Lower lobe of right lung (tissue), 2 donors: ENCODE measurements at regions not wholly inside any gene's neighbourhood (a gene's known extent, or its start where the extent isn't known, plus 50 kb on each side); places are given as distances from the start of the nearest gene placed in this dataset.
"Not testable (repeated sequence)": the region's sequence is repeated elsewhere in the genome, so short reads cannot be mapped to it uniquely, and the experiment has no call there.

ENCODE experiments used
- ATAC-seq, 2 donors: fragments of 200-7000 bp; cut with Tn5 transposase; one replicate each; pipeline ENCODE4 v1.9.1; 2020 to 2022; ENCODE audit warnings: mild to moderate bottlenecking in 2 of 2, moderate library complexity in 2 of 2
- DNase-seq: peaks from one replicate; pipeline ENCODE4 v3.0.0-alpha.2; 2020
- H3K27ac ChIP-seq: fragments of 200-600 bp; one replicate; pipeline ENCODE4 v1.8.0; 2022
- H3K27me3 ChIP-seq: fragments of 200-600 bp; one replicate; pipeline ENCODE4 v1.8.0; 2022; ENCODE audit warnings: low read depth
- H3K36me3 ChIP-seq: fragments of 200-600 bp; one replicate; pipeline ENCODE4 v1.8.0; 2022; ENCODE audit warnings: mild to moderate bottlenecking
- H3K4me1 ChIP-seq: fragments of 200-600 bp; one replicate; pipeline ENCODE4 v1.8.0; 2022
- H3K4me3 ChIP-seq: fragments of 200-600 bp; one replicate; pipeline ENCODE4 v1.8.0; 2022; ENCODE audit warnings: mild to moderate bottlenecking
- H3K9me3 ChIP-seq: fragments of 200-600 bp; one replicate; pipeline ENCODE4 v1.8.0; 2022
- intact Hi-C: fragments of 100-400 bp; cut with DNase I; formaldehyde crosslinking; loops from one replicate; pipeline ENCODE4 v1.11.0; 2022
- TF ChIP-seq, protein P1 (sequence below): fragments of 200-600 bp; IDR thresholded peaks from one replicate; pipeline ENCODE4 v1.8.0; 2022; ENCODE audit warnings: antibody characterized with exemption, mild to moderate bottlenecking
- donor health status: DM: no; HTN: yes; CAD: no; lungs with severe emphysema.

DNA sequence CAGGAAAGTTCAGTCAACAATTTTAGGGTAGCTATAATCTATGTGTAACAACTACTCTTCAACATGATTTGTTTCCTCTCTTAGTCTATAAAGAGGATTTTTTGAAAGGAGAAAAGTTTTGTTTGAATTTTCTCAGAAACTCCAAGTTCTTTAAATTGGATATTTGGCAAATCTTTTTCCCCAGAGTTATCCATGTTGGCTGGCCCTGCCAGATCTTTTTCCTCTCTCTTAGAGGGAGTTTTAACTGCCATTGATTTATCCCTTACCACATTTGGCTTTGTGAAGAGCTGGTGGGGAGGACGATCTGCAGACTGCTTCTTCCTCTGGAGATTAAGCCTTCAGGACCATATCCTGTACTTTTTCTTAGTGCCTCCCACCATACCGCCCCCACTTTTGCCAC, 64.9 kb upstream of the ROPN1 start:
- DNase-seq (no peak), ATAC-seq (no peak)
- Histone ChIP-seq H3K9me3 (no peaks in the 10 kb centered on the region), H3K27me3 (no peaks in the 10 kb centered on the region), H3K27ac (no peak overlapping the region), H3K36me3 (no peaks in the 10 kb centered on the region), H3K4me3 (no peak overlapping the region), H3K4me1 (no peaks in the 10 kb centered on the region)
- intact Hi-C loops = no loop called here
- TF ChIP-seq, protein P1, sequence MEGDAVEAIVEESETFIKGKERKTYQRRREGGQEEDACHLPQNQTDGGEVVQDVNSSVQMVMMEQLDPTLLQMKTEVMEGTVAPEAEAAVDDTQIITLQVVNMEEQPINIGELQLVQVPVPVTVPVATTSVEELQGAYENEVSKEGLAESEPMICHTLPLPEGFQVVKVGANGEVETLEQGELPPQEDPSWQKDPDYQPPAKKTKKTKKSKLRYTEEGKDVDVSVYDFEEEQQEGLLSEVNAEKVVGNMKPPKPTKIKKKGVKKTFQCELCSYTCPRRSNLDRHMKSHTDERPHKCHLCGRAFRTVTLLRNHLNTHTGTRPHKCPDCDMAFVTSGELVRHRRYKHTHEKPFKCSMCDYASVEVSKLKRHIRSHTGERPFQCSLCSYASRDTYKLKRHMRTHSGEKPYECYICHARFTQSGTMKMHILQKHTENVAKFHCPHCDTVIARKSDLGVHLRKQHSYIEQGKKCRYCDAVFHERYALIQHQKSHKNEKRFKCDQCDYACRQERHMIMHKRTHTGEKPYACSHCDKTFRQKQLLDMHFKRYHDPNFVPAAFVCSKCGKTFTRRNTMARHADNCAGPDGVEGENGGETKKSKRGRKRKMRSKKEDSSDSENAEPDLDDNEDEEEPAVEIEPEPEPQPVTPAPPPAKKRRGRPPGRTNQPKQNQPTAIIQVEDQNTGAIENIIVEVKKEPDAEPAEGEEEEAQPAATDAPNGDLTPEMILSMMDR = no peak

DNA sequence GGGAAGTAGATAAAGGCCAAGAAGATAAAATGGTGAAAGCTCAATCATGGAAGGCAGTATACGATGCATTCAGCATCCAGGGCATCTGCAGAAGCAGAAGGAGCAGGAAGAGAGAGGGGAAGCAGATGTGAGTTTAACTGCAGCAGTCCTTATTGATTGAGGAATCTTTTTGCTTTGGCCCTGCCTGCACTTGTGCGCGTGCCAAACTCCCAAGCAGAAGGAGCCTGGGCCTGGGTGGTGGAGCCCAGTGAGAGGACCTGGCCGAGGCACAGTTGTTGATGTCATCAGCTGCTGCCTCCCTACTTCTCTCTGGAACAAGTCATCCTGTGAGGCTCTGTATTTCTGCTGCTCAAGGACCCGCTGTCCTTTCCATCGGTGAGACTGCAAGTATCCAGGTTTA, 65.5 kb upstream of the ROPN1 start:
- no peaks in the 10 kb centered on the region for H3K9me3 ChIP-seq
- H3K4me1 ChIP-seq = no peaks in the 10 kb centered on the region
- no peak overlapping the region for H3K27ac ChIP-seq
- TF ChIP-seq, protein P1 = no peak
- no peak overlapping the region for H3K4me3 ChIP-seq
- no peaks in the 10 kb centered on the region for H3K27me3 ChIP-seq
- H3K36me3 ChIP-seq = no peaks in the 10 kb centered on the region
- ATAC-seq (no peak), DNase-seq (no peak)
- intact Hi-C loops = no loop called here

DNA sequence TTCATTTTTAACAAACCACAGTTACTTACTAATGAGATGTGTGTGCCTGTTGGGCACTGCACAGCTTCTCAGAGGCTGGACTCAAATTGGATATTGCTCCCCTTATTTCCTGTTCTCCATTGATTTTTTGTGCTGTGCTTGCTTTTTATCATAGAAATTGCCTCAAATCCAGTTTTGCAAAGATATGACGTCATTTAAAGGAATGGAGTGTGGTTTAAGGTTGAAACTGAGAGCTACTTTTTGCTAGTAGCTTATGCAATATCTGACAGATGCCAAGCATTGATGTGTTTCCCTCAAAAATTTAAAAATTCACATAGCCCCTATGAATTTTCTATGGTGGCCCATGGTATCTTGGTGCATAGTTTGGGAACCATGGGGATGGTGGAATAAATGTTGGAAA, 67.7 kb upstream of the ROPN1 start:
- no peaks in the 10 kb centered on the region for H3K27me3 ChIP-seq
- no peak for DNase-seq
- H3K36me3 ChIP-seq = no peaks in the 10 kb centered on the region
- ATAC-seq = no peak
- intact Hi-C loops = no loop called here
- H3K4me3 ChIP-seq = no peak overlapping the region
- H3K4me1 ChIP-seq = peaks cover 19% of the 10 kb centered on the region
- no peak overlapping the region for H3K27ac ChIP-seq
- TF ChIP-seq, protein P1 = no peak
- no peaks in the 10 kb centered on the region for H3K9me3 ChIP-seq

DNA sequence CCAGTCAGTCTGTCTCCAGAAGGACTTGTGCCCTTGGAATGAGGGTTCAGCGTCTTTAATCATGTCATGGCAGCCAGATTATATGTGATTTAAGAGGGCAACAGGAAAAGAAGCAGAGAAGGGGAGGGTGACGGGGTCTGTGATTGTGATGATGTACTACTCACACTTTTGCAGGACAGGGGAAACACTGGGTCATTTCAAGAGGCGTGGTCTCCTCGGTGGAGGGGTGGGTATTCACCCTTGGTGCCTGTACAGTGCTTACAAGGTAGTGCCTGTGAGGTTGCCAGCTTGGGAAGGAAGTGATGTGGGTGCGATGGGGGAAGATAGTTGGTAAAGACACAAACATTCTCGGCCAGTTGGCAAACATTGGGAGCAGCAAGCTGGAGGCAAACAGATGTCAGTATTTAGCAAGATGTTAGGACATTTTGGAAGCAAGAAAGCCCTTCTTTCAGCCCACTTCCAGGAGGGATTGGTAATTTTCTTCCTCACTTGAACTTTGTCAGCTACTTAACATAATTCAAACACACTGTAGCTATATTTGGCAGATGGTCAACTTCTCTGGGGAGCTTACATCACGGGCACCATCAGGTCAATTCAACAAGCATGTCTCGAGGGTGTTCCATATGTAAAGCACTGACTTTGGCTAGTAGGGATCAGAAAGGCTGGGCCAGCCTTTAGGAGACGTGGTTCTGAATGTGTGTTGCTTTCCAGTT, 71.4 kb upstream of the ROPN1 start:
- intact Hi-C loops = no loop called here
- H3K4me1 ChIP-seq = peaks cover 19% of the 10 kb centered on the region

DNA sequence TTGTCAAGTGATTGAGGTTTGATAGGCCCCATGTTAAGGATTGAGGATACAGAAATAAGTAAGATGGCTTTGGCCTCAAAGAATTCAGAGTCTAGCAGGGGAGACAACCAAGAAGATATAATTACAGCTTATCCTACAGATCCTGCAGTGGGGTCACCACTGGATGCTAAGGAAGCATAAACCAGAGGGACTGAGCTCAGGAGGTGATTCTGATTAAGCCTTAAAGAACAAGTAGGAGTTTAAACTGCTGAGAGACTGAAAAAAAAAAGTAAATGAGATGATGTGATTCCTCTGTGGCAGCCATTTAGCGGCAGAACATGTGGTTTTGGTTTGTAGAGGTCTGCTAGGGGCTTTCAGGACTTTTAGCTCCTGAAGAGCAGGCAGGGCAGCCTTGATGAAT, 72.1 kb upstream of the ROPN1 start:
- Histone ChIP-seq H3K36me3 (no peaks in the 10 kb centered on the region), H3K4me1 (peaks cover 19% of the 10 kb centered on the region), H3K4me3 (no peak overlapping the region), H3K27ac (no peak overlapping the region), H3K9me3 (no peaks in the 10 kb centered on the region), H3K27me3 (no peaks in the 10 kb centered on the region)
- TF ChIP-seq, protein P1 = no peak
- intact Hi-C loops = no loop called here
- DNase-seq (no peak), ATAC-seq (no peak)

More for the DNA sequence above, 71.4 kb upstream of the ROPN1 start:
- TF ChIP-seq, protein P1 = no peak
- ATAC-seq = peak; percentile 46 to 54
- no peaks in the 10 kb centered on the region for H3K9me3 ChIP-seq
- no peak overlapping the region for H3K4me3 ChIP-seq
- peak overlapping the region; percentile 14 for H3K27ac ChIP-seq
- no peak for DNase-seq
- no peaks in the 10 kb centered on the region for H3K27me3 ChIP-seq
- no peaks in the 10 kb centered on the region for H3K36me3 ChIP-seq

DNA sequence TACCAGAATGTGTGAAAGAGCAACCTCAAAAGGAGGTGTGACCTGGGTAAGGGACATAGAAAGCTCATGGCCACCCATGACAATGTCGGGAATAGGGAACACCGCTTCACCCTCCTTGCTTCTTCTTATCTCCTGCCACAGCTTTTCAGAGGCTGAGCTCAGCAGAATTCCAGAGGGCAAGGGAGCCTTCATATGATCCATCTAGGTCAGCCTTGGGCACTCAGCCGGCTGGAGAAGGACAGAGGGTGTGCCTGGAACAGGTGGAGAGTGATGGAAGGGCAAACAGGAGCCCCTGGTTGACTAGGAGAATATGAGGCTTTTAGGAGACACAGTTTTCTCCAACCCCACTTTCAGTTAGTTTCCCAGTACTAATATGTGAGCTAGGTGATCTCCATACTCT, 74.6 kb upstream of the ROPN1 start:
- H3K36me3 ChIP-seq, DNase-seq, H3K4me3 ChIP-seq, H3K27me3 ChIP-seq, intact Hi-C loops, H3K27ac ChIP-seq, H3K9me3 ChIP-seq, ATAC-seq: not testable (repeated sequence)
- H3K4me1 ChIP-seq = peaks cover 19% of the 10 kb centered on the region

DNA sequence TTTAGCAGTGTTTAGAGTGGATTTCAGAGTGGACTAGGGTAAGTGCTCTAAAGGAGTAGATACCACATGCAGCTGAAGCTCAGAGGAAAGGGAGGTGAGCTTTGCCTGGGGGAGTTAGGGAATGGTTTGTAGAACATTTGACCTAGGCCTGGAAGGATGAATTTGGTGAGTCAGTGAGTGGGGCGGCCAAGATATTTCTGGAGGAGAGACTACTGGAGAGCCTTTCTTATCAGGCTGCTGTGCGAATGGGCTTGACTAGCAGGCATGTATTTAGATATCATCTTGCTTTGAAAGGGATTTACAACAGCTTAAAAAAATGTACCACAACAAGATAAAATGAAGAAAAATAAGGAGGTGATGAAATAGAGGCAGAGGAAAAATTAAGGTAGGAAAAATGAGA, 77.8 kb upstream of the ROPN1 start:
- H3K27me3 ChIP-seq, DNase-seq, H3K4me3 ChIP-seq, H3K27ac ChIP-seq, ATAC-seq, H3K9me3 ChIP-seq, intact Hi-C loops, H3K36me3 ChIP-seq, H3K4me1 ChIP-seq: not testable (repeated sequence)

DNA sequence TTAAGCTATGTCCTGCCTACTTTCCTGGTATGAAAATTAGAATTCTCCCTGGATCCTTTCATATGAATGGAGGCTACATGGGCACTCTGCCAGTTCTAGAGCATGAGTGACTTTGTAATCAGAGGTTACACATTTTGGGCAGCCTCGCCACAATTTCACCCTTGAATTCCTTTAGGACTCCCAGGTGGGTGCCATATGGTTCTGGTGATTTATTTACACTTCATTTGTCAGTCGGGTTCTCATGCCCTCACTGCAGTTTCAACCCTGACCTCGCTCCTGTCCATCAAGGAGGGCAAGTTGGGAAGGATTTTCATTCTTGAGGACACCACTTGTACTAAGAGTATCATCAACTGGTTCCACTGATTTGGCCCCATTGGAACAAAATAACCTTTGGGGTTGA, 83.2 kb upstream of the ROPN1 start:
- H3K27ac ChIP-seq, H3K27me3 ChIP-seq, H3K4me1 ChIP-seq, H3K36me3 ChIP-seq, H3K9me3 ChIP-seq, H3K4me3 ChIP-seq, ATAC-seq, intact Hi-C loops, DNase-seq: not testable (repeated sequence)
